ENCODE measurements at regions not wholly inside any gene's neighbourhood (a gene's known extent, or its start where the extent isn't known, plus 50 kb on each side); places are given as distances from the start of the nearest gene placed in this dataset.

GRCh38 chr11:16440136-16440535 lies 83.8 kb upstream of the SOX6 start:
- TF ChIP-seq POLR2AphosphoS5 (IDR thresholded peaks at IDR 0.05; ENCODE audit: low read depth, low read length) (no peak), REST (IDR thresholded peaks at IDR 0.05; ENCODE audit: insufficient read depth in 1 of 2, low read depth in 2 of 2, low read length in 2 of 2) (no peak), TAF1 (IDR thresholded peaks at IDR 0.05; ENCODE audit: borderline replicate concordance, insufficient read depth, low read length) (no peak), FOXP2 (optimal IDR thresholded peaks at IDR 0.05; ENCODE audit: borderline replicate concordance, extremely low read depth, extremely low read length, insufficient read depth) (no peak), SIN3A (IDR thresholded peaks at IDR 0.05; ENCODE audit: borderline replicate concordance, insufficient read depth, low read length) (no peak)

DNA sequence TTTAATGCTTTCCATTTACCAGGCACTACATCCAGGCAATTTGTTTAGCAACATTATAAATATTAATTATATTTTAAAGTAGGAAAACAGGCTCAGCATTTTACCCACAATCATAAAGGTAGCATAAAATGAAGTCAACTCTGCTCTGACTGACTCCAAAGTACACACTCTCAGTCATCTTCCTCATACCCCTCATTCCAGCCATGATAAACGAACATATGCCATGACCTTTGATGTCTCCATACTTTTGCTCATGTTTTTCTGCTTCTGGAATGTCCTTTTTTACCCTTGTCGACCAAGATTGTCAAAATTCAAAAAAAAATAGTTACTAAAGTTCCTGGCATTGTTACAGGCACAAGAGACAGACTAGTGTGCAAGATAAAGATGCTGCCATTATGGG lies 77.7 kb upstream of the SOX6 start:
- TF ChIP-seq REST (IDR thresholded peaks at IDR 0.05; ENCODE audit: insufficient read depth in 1 of 2, low read depth in 2 of 2, low read length in 2 of 2), result no peak
- TF ChIP-seq FOXP2 (optimal IDR thresholded peaks at IDR 0.05; ENCODE audit: borderline replicate concordance, extremely low read depth, extremely low read length, insufficient read depth), result no peak
- TF ChIP-seq SIN3A (IDR thresholded peaks at IDR 0.05; ENCODE audit: borderline replicate concordance, insufficient read depth, low read length), result no peak
- TF ChIP-seq TAF1 (IDR thresholded peaks at IDR 0.05; ENCODE audit: borderline replicate concordance, insufficient read depth, low read length), result no peak
- TF ChIP-seq POLR2AphosphoS5 (IDR thresholded peaks at IDR 0.05; ENCODE audit: low read depth, low read length), result no peak

DNA sequence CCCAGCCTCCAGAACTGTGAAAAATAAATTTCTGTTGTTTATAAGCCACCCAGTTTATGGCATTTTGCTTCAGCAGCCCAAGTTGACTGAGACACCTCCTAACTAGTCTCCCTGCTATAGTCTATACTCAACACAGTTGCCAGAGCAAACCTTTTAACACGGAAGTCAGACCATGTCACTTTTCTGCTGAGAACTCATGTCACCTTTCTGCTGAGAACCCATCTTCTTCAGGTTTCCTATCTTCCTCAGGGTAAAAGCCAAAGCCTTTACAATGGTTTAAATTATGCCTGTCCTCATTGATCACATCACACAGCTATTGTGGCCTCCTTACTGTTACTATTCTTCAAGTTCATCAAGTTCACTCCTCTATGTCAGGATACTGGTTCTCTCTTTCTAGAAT lies 74.3 kb upstream of the SOX6 start:
- no peak for TF ChIP-seq REST (IDR thresholded peaks at IDR 0.05; ENCODE audit: insufficient read depth in 1 of 2, low read depth in 2 of 2, low read length in 2 of 2)
- no peak for TF ChIP-seq FOXP2 (optimal IDR thresholded peaks at IDR 0.05; ENCODE audit: borderline replicate concordance, extremely low read depth, extremely low read length, insufficient read depth)
- TF ChIP-seq TAF1 (IDR thresholded peaks at IDR 0.05; ENCODE audit: borderline replicate concordance, insufficient read depth, low read length), result no peak
- TF ChIP-seq SIN3A (IDR thresholded peaks at IDR 0.05; ENCODE audit: borderline replicate concordance, insufficient read depth, low read length), result no peak
- no peak for TF ChIP-seq POLR2AphosphoS5 (IDR thresholded peaks at IDR 0.05; ENCODE audit: low read depth, low read length)

DNA sequence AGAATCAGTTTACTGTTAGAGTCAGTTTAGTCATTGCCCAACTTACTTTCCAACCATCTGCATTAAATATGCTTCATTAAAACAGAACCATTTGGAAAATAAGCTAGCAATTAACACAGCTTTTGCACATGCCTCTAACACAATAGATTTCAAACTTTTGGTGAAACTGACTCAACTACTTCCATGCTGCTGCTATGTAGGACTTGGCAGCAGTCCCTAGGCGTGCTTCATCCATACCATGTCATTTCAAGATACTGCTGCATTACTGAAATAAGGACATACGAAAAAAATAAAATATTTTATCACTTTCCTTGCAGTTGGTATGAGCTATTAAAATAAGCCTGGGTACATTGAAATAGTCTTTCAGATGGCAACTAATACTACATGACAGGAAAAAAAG lies 65.5 kb upstream of the SOX6 start:
- TF ChIP-seq FOXP2 (optimal IDR thresholded peaks at IDR 0.05; ENCODE audit: borderline replicate concordance, extremely low read depth, extremely low read length, insufficient read depth) (no peak), POLR2AphosphoS5 (IDR thresholded peaks at IDR 0.05; ENCODE audit: low read depth, low read length) (no peak), TAF1 (IDR thresholded peaks at IDR 0.05; ENCODE audit: borderline replicate concordance, insufficient read depth, low read length) (no peak), REST (IDR thresholded peaks at IDR 0.05; ENCODE audit: insufficient read depth in 1 of 2, low read depth in 2 of 2, low read length in 2 of 2) (no peak), SIN3A (IDR thresholded peaks at IDR 0.05; ENCODE audit: borderline replicate concordance, insufficient read depth, low read length) (no peak)
